ENCODE measurements at regions not wholly inside any gene's neighbourhood (a gene's known extent, or its start where the extent isn't known, plus 50 kb on each side); places are given as distances from the start of the nearest gene placed in this dataset.

DNA sequence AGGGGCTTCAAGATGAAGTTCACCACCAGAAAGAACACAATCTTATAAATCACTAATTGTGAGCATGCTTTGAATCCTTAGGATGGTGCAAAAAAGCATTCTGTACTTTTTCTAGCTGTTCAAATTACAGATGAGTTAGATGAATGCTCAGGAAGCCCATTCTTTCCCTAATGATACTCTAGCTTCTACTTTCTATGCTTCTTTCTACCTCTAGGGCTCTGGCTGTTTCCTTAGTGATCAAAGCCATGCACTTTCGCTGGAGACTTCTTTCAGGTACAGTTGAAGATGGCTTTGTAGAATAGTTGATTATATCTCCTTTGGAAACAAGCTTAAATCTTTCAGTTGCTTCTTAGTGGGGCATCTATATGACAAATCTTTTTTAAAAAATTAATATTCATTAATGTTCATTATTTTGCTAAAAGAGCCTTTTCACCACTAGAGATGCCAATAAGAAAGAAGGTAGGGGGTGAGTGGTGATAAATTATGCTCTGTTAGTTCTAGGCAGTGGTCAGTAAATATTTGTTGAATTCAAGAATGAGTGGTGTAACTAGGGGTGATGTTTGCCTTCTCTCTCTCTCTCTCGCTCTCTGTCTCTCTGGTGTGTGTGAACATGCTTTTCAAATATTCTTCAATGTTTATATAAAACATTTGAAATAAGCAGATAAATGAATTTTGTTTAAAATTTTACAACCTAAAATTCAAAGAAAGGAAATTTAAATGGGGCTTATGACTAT lies 169.4 kb downstream of the GLUD2 start:
- Mint-ChIP-seq H3K36me3 (no peaks in the 10 kb centered on the region), H3K4me3 (no peak overlapping the region), H3K9me3 (peaks cover 10% of the 10 kb centered on the region), H3K27ac (no peak overlapping the region), H3K4me1 (no peaks in the 10 kb centered on the region), H3K27me3 (ENCODE audit: low read depth) (no peaks in the 10 kb centered on the region)
- TF ChIP-seq, protein P1, sequence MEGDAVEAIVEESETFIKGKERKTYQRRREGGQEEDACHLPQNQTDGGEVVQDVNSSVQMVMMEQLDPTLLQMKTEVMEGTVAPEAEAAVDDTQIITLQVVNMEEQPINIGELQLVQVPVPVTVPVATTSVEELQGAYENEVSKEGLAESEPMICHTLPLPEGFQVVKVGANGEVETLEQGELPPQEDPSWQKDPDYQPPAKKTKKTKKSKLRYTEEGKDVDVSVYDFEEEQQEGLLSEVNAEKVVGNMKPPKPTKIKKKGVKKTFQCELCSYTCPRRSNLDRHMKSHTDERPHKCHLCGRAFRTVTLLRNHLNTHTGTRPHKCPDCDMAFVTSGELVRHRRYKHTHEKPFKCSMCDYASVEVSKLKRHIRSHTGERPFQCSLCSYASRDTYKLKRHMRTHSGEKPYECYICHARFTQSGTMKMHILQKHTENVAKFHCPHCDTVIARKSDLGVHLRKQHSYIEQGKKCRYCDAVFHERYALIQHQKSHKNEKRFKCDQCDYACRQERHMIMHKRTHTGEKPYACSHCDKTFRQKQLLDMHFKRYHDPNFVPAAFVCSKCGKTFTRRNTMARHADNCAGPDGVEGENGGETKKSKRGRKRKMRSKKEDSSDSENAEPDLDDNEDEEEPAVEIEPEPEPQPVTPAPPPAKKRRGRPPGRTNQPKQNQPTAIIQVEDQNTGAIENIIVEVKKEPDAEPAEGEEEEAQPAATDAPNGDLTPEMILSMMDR (IDR thresholded peaks at IDR 0.05; ENCODE audit: unreplicated experiment): no peak
- no peak for DNase-seq (ENCODE audit: low spot score in 2 of 2, unreplicated experiment in 2 of 2)

DNA sequence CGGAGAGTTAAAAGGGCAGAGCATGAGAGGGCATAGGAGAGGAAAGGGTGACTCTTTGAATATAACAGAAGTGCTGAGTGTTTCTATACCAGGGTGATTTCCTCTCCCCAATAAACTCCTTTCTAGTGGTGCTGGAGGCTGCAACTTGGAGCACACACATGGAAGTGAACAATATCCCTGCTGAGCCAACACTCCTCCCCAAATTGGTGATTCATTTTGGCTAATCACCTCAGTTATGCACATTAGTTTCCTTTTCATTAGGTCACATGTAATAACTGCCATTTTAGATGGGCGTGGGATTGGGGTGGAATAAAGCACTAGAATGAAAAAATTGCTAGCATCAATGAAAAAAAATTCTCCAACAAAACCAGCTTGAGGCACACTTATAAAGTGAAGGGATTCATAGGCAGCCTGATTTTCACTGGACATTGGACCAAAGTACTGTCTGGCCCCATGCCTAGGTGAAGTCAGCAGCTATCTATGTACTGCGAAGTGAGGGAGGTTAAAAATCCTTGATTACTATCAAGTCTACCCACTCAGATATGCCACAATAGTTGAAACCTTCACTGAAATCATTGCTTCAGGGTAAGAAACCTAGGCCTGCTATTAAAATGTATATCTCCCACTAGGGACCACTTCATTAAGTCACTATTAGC lies 174.0 kb downstream of the GLUD2 start:
- TF ChIP-seq, protein P1 (IDR thresholded peaks at IDR 0.05; ENCODE audit: unreplicated experiment): no peak
- Mint-ChIP-seq H3K27me3 (ENCODE audit: low read depth) (no peaks in the 10 kb centered on the region), H3K4me1 (no peaks in the 10 kb centered on the region), H3K36me3 (no peaks in the 10 kb centered on the region), H3K27ac (no peak overlapping the region), H3K4me3 (no peak overlapping the region), H3K9me3 (peaks cover 37% of the 10 kb centered on the region)
- no peak for DNase-seq (ENCODE audit: low spot score in 2 of 2, unreplicated experiment in 2 of 2)

DNA sequence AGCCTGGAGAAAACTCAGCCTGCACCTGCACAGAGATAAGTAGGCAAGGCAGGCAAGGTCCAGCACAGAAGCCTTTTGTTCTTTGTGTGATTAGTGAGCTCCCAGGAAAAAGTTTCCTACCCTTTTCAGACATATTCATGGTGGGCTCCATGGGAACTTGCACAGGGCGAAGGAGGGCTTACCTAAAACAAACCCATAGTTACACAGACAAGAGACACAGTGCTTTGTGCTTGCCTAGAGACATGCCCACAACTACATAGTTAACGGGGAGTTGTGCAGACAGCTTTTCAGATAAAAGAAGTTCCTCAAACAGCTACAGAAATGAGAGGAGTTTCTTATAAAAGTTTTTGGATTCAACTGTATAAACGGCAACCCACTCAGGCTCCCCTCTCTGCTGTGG lies 180.5 kb downstream of the GLUD2 start:
- TF ChIP-seq, protein P1 (IDR thresholded peaks at IDR 0.05; ENCODE audit: unreplicated experiment): no peak
- H3K9me3 Mint-ChIP-seq: peaks cover 62% of the 10 kb centered on the region
- H3K36me3 Mint-ChIP-seq: no peaks in the 10 kb centered on the region
- no peaks in the 10 kb centered on the region for H3K4me1 Mint-ChIP-seq
- H3K27ac Mint-ChIP-seq: no peak overlapping the region
- DNase-seq (ENCODE audit: low spot score in 2 of 2, unreplicated experiment in 2 of 2): no peak
- H3K4me3 Mint-ChIP-seq: no peak overlapping the region
- H3K27me3 Mint-ChIP-seq (ENCODE audit: low read depth): no peaks in the 10 kb centered on the region

DNA sequence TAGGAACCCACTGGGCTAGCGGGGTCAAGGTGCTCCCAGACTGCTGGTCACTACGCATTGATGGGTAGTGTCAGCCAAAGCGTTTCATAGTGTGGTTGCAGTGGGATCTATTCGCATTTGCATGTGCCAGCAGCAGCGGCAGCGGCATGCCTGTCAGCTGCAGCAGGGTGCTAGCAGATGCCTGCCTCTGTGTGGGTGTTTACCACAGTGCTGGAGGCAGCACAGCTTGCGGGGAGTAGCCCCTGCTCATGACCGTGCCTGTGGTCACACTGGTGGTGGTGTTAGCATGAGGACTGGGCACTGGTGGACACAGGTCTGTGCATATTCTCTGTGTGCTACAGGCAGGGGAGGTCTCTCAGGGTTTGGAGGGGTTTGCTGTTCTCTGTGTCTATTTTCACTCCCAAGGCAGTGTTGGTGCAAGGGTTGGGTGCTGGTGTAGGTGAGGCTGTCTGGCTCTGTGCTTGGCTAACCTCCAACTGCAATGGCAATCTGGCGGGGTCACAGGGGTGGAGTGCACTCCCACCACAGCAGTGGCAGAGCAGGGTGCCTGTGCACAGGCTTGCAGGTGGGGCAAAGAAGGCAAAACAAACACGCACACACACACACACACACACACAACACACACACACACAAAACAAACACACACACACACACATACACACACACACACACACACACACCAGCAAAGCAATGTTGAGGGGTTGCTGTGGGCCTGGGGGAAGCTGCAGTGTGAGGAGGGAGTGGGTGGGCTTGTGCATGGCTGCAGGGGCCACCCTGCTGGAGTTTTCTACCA lies 184.4 kb downstream of the GLUD2 start:
- no peaks in the 10 kb centered on the region for H3K36me3 Mint-ChIP-seq
- peaks cover 47% of the 10 kb centered on the region for H3K9me3 Mint-ChIP-seq
- no peaks in the 10 kb centered on the region for H3K27me3 Mint-ChIP-seq (ENCODE audit: low read depth)

DNA sequence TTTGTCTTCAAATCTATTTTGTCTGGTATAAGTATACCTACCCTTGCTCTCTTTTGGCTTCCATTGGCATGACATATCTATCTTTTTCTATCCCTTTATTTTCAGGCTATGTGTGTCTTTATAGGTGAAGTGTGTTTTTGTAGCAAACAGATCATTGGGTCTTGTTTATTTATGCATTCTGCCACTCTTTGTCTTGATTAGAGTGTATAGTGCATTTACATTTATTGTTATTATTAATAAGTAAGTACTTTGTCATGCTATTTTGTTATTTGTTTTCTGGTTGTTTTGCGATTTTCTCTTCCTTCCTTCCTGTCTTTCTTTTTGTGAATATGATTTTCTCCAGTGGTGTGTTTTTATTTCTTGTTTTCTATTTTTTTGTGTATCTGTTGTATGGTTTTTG lies 188.6 kb downstream of the GLUD2 start:
- no peak for DNase-seq (ENCODE audit: low spot score in 2 of 2, unreplicated experiment in 2 of 2)
- no peak overlapping the region for H3K4me3 Mint-ChIP-seq
- H3K27ac Mint-ChIP-seq: no peak overlapping the region
- peaks cover 33% of the 10 kb centered on the region for H3K9me3 Mint-ChIP-seq
- H3K4me1 Mint-ChIP-seq: no peaks in the 10 kb centered on the region
- TF ChIP-seq, protein P1 (IDR thresholded peaks at IDR 0.05; ENCODE audit: unreplicated experiment): no peak
- no peaks in the 10 kb centered on the region for H3K27me3 Mint-ChIP-seq (ENCODE audit: low read depth)
- no peaks in the 10 kb centered on the region for H3K36me3 Mint-ChIP-seq

More for the DNA sequence above, 184.4 kb downstream of the GLUD2 start:
- TF ChIP-seq, protein P1 (IDR thresholded peaks at IDR 0.05; ENCODE audit: unreplicated experiment): no peak
- H3K4me3 Mint-ChIP-seq: no peak overlapping the region
- no peak overlapping the region for H3K27ac Mint-ChIP-seq
- H3K4me1 Mint-ChIP-seq: no peaks in the 10 kb centered on the region
- DNase-seq (ENCODE audit: low spot score in 2 of 2, unreplicated experiment in 2 of 2): no peak

Data from mesothelial cell of epicardium (in vitro differentiated cells).